HG03439 (cell line): ENCODE measurements at regions not wholly inside any gene's neighbourhood (a gene's known extent, or its start where the extent isn't known, plus 50 kb on each side); places are given as distances from the start of the nearest gene placed in this dataset.

Source experiments
- ATAC-seq: cut with Tn5 transposase; IDR thresholded peaks from one replicate; pipeline ENCODE4 v1.9.1; 2021; ENCODE audit warnings: mild to moderate bottlenecking, moderate library complexity; ENCODE audit not compliant: unreplicated experiment

DNA sequence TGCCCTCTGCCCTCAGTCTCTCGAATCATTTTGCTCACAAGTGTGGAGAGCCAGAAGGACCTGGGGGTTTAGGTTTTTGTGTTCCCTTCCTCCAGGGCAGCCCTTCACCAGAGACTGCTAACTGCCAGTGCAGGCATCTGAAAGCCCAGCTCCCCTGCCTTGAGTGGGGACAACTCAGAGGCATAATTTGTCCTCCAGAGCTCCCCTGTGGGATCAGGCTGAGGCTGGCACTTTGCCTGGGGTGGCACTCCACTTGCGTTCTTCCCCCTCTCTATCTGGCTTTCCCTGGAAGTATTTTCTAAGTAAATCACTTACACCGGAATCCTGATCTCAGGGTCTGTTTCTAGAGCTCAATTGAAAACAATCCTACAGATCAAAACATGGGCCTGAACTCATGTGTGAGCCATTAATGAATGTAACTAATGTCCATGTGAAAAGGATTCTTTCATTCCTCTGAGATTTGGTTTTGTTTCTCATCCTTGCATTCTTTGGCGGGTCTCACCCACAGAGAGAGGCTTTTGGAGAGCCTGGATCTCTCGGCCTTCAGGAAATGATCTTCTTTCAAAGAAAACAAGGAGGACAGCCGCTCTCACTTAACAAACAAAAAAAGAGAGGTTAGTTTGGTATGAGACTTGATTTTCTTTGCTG lies 125.7 kb upstream of the RIPOR2 start:
- no peak for ATAC-seq

- ATAC-seq, result no peak
These were observed 126.5 kb upstream of the RIPOR2 start for GRCh38 chr6:25062070-25062811.

DNA sequence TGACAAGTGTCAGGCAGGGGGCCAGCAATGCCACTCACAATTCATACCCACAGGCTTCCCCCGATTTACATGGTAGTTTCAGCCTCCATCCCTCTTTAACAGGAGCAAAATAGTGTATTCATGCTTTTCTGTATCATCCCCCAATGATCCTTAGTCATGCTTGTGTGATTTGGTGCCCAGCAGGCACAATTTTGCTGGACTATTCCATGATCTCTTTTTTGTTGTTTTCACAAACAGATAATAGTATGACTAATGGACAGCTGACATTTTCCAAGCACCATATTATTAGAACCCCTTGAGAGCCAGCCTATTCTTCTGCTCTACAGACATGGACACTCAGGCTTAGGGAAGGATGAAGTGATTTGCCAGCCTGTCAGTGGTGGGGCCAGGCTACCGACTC lies 128.2 kb upstream of the RIPOR2 start:
- no peak for ATAC-seq

- ATAC-seq, result no peak
These were observed 129.9 kb upstream of the RIPOR2 start for GRCh38 chr6:25065666-25066065.

- ATAC-seq, result no peak
These were observed 130.8 kb upstream of the RIPOR2 start for GRCh38 chr6:25066593-25066992.

- ATAC-seq, result no peak
These were observed 133.1 kb upstream of the RIPOR2 start for GRCh38 chr6:25068866-25069265.

DNA sequence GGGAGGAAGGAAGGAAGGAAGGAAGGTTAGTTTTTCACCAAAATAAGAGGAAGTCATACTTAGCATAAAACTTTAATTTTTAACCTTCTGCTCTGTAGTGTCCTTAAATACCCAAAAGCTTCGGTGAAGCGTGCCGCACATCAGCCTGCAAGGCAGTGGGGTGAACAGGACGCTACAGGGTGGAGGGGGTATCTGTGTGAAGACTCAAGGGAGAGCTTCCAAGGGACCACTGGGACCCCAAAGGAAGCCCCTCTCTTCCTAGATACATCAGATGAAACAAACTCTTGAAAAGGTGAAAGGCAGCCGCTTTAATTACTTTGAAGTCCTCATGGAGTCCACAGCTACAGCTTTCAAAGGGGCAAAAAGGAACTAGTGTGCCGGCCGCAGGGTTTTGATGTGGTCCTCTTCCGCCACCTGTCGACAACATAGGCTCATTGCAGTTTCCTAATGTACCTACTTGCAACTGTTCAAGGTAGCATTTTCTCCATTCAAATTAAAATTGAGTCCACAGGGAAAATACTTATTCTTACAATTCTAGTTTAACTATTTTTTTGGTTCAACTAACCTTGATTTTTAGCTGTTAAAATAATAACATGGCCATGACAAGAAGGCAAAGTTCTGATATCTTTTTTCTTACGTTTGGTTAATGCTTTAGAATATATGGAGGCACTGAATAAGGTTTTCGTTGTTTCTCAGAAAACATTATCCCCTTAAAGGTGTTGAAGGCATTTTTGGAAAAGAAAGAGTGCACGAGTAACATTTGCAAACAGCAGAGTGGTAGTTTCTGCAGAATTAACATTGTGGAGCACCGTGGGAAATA lies 135.0 kb upstream of the RIPOR2 start:
- peak; percentile 90 for ATAC-seq

DNA sequence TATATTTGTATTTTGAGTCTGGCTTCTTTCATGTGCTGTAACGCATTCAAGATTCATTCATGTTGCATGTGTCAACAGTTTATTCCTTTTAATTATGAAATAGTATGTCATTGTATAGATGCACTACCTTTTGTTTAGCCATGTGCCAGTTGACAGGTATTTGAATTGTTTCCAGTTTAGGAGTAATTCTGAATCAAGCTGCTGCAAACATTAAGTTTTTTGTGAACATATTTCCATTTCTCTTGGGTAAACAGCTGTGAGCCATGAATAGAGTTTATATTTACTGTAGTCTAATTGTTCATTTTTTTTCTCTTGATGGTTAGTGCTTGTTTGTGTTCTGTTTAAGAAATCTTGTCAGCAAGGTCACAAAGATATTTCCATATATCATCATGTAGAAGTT lies 142.4 kb upstream of the RIPOR2 start:
- ATAC-seq, result no peak

- no peak for ATAC-seq
These were observed 148.2 kb upstream of the RIPOR2 start for GRCh38 chr6:25083784-25084507.

DNA sequence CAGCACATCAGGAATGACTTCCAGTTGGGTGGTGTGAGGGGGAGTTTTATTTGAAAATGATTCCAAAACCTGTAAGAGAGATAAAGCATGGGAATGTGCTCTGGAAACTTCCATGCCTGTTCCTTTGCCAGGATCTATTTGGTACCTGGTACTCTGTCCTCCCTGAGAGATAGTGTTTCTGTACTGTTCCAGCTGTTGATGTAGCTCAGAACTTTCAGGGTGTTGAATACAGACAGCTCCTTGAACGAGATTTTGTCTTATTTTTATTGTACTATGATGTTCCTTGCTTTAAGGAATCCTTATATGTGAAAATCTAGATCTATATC lies 148.7 kb upstream of the RIPOR2 start:
- no peak for ATAC-seq

DNA sequence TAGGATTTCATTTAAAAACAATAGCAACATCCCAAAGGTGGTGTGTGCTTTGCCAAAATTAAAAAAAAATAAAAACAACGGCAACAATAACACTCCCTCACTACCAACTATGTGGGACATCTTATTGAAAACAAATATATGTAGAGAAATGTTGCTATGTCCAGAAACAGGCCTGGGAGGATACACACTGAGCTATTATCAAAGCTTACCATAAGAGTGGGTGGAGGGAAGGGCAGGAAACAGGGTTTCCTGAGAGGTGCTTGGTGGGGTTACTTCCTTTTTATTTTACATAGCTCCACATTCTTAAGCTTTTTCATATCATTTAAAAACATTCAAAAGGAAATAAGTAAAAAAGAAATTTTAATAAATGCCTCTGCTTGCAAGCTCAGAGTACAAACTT lies 150.0 kb upstream of the RIPOR2 start:
- no peak for ATAC-seq

- no peak for ATAC-seq
These were observed 150.8 kb upstream of the RIPOR2 start for GRCh38 chr6:25086500-25087091.

DNA sequence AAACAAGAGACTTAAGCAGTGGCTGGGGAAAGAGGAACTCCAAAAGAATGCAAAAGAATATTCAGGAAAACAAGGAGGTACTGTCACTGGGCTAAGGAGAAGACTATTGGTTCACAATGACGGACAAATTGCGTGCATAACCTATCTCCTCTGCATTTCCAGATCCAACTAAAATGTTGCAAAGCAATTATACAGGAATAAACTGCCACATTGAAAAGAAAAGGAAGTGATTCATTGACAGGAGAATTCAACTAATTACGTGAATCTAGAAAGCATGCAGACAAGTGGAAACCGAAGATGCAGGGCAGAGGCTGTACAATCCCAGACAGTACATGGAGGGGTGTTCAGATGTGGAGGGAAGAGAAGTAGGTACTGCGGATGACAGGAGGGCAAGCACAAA lies 152.8 kb upstream of the RIPOR2 start:
- ATAC-seq, result no peak

DNA sequence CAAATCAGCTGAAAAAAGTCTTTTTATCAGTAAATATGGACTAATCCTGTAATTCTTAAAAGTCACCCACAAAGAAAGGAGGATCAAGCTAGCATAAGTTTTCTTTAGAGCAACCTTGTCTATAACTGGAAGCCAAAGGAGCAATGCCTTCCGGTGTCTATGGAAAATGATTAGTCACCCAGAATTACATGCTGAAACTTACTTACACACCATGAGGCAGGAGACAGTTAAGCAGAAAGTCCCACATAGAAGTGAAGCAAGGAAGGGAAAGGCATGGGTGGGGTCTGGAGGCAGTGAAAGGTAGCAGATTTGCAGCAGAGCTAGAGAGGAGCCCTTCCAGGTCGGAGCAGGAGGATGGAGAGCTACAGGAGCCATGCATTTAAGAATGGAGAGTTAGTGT lies 153.7 kb upstream of the RIPOR2 start:
- no peak for ATAC-seq

- no peak for ATAC-seq
These were observed 159.0 kb upstream of the RIPOR2 start for GRCh38 chr6:25094726-25095125.

DNA sequence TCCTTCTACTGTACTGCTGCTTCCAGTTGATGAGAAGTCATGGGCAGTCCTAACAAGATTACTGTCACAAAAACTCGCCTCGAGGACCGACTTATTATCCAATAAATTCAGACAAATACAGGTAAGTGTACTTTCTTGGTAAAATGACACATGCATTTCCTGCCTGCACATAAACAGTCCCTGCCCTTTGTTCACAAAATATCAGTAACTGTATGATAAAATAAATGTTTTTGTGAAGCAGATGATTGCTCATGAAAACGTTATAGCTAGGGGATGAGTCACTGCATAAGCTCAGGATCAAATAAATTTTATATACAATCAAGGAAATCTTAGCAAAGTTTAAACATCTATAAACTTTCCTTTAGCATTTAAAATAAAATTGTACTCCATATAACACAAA lies 164.5 kb upstream of the RIPOR2 start:
- ATAC-seq, result no peak

GRCh38 chr6:25103603-25104002 lies 167.8 kb upstream of the RIPOR2 start:
- ATAC-seq, result no peak

GRCh38 chr6:25105070-25105925 lies 169.5 kb upstream of the RIPOR2 start:
- no peak for ATAC-seq

GRCh38 chr6:25107218-25107617 lies 171.5 kb upstream of the RIPOR2 start:
- ATAC-seq, result no peak

GRCh38 chr6:25111782-25112181 lies 167.4 kb upstream of the CARMIL1 start:
- no peak for ATAC-seq
